CD14-positive monocyte (primary cell): ENCODE measurements at regions not wholly inside any gene's neighbourhood (a gene's known extent, or its start where the extent isn't known, plus 50 kb on each side); places are given as distances from the start of the nearest gene placed in this dataset.

Experiments
- DNase-seq, 3 donors: peaks; one replicate each; pipeline ENCODE4 v3.0.0-alpha.2; 2011 to 2022
- H2AFZ ChIP-seq: 2 replicates; pipeline ENCODE4 v1.6.0; 2012; ENCODE audit warnings: mild to moderate bottlenecking, low read depth, low read length, inconsistent platforms; ENCODE audit not compliant: insufficient read depth, poor library complexity, severe bottlenecking
- H3K27ac ChIP-seq, 2 donors: 1 replicate in 1 of 2; 2 replicates in 1 of 2; pipeline ENCODE4 v1.5.1; 2012 to 2013; ENCODE audit warnings: low read length in 2 of 2, control low read depth in 1 of 2, inconsistent platforms in 1 of 2, low read depth in 1 of 2, mild to moderate bottlenecking in 1 of 2
- H3K27me3 ChIP-seq, 2 donors: one replicate each; pipeline versions ENCODE4 v1.6.0 to v1.6.1; 2011 to 2013; ENCODE audit warnings: low read length in 2 of 2; ENCODE audit not compliant: control insufficient read depth in 2 of 2, insufficient read depth in 2 of 2
- H3K36me3 ChIP-seq, 2 donors: replicated peaks in 1 of 2; 1 replicate in 1 of 2; 2 replicates in 1 of 2; pipeline versions ENCODE4 v1.5.1 to v1.6.1; 2012 to 2013; ENCODE audit warnings: low read length in 2 of 2, control low read depth in 1 of 2, inconsistent platforms in 1 of 2, mild to moderate bottlenecking in 1 of 2; ENCODE audit not compliant: insufficient read depth in 2 of 2, control insufficient read depth in 1 of 2
- H3K4me1 ChIP-seq, 2 donors: 1 replicate in 1 of 2; 2 replicates in 1 of 2; pipeline versions ENCODE4 v1.5.1 to v1.6.1; 2012 to 2013; ENCODE audit warnings: low read length in 2 of 2, control low read depth in 1 of 2, inconsistent platforms in 1 of 2, mild to moderate bottlenecking in 1 of 2, moderate library complexity in 1 of 2; ENCODE audit not compliant: insufficient read depth in 2 of 2, control insufficient read depth in 1 of 2
- H3K4me2 ChIP-seq: replicated peaks from 2 replicates; pipeline ENCODE3; 2012; ENCODE audit warnings: low read length, moderate library complexity, mild to moderate bottlenecking; ENCODE audit not compliant: poor library complexity, severe bottlenecking; ENCODE audit errors: extremely low read depth
- H3K4me3 ChIP-seq, 3 experiments: fragments of 200-600 bp in 1 of 3; sonication (generic) in 1 of 3; replicated peaks in 1 of 3; 1 replicate in 2 of 3; 2 replicates in 1 of 3; pipeline ENCODE4 v1.5.1; 2011 to 2013; ENCODE audit warnings: low read length in 3 of 3, mild to moderate bottlenecking in 3 of 3, control low read depth in 2 of 3, low read depth in 2 of 3, inconsistent platforms in 1 of 3, moderate library complexity in 1 of 3
- H3K79me2 ChIP-seq: 2 replicates; pipeline ENCODE4 v1.6.0; 2012; ENCODE audit warnings: mild to moderate bottlenecking, control low read depth, inconsistent platforms, low read length, moderate library complexity; ENCODE audit not compliant: insufficient read depth
- H3K9ac ChIP-seq: 2 replicates; pipeline ENCODE4 v1.6.0; 2017; ENCODE audit warnings: low read length, mild to moderate bottlenecking; ENCODE audit not compliant: insufficient read depth, poor library complexity, severe bottlenecking
- H3K9me3 ChIP-seq, 2 donors: replicated peaks in 1 of 2; 1 replicate in 1 of 2; 2 replicates in 1 of 2; pipeline versions ENCODE4 v1.5.1 to v1.6.1; 2012 to 2013; ENCODE audit warnings: low read length in 2 of 2, control low read depth in 1 of 2; ENCODE audit not compliant: control insufficient read depth in 1 of 2, insufficient read depth in 1 of 2
- H4K20me1 ChIP-seq: 2 replicates; pipeline ENCODE4 v1.6.0; 2012; ENCODE audit warnings: mild to moderate bottlenecking, low read length, control low read depth, moderate library complexity; ENCODE audit not compliant: insufficient read depth
- H3K27ac Mint-ChIP-seq, 7 donors: one replicate each; pipeline ENCODE4 v1.8.0; 2020; ENCODE audit warnings: mild to moderate bottlenecking in 7 of 7, mixed read lengths in 7 of 7, moderate library complexity in 6 of 7, inconsistent platforms in 2 of 7
- H3K27me3 Mint-ChIP-seq, 3 donors: one replicate each; pipeline ENCODE4 v1.8.0; 2021 to 2022; ENCODE audit warnings: low read depth in 3 of 3, mild to moderate bottlenecking in 3 of 3, mixed read lengths in 3 of 3, moderate library complexity in 3 of 3, inconsistent platforms in 1 of 3
- H3K36me3 Mint-ChIP-seq, 2 donors: one replicate each; pipeline ENCODE4 v1.8.0; 2020; ENCODE audit warnings: mixed read lengths in 2 of 2, inconsistent platforms in 1 of 2, mild to moderate bottlenecking in 1 of 2
- H3K4me1 Mint-ChIP-seq: one replicate; pipeline ENCODE4 v1.8.0; 2020; ENCODE audit warnings: mild to moderate bottlenecking, mixed read lengths
- H3K4me3 Mint-ChIP-seq, 2 donors: one replicate each; pipeline ENCODE4 v1.8.0; 2020; ENCODE audit warnings: mild to moderate bottlenecking in 2 of 2, mixed read lengths in 2 of 2, moderate library complexity in 1 of 2
- H3K9me3 Mint-ChIP-seq, 7 donors: one replicate each; pipeline ENCODE4 v1.8.0; 2020 to 2022; ENCODE audit warnings: mixed read lengths in 7 of 7, mild to moderate bottlenecking in 6 of 7, moderate library complexity in 6 of 7, inconsistent platforms in 2 of 7
- CTCF ChIP-seq: fragments of 200-600 bp; IDR thresholded peaks from one replicate; pipeline ENCODE4 v1.8.0; 2022; ENCODE audit warnings: antibody characterized with exemption, mild to moderate bottlenecking
- WGBS: methylation state at CpG from one replicate; pipeline ENCODE4 v1.1.5; 2013; ENCODE audit warnings: missing lambda C conversion rate; ENCODE audit not compliant: insufficient coverage; 5-methylcytosine and 5-hydroxymethylcytosine counted together
- intact Hi-C, 2 donors: fragments of 100-400 bp; cut with micrococcal nuclease; formaldehyde crosslinking; loops; one replicate each; pipeline versions ENCODE4 v1.15.0 to v1.15.1; 2023

GRCh38 chr4:188242041-188242440 is 102.8 kb downstream of the TRIML1 start:
- intact Hi-C loops: no loop called here
- no peaks in the 10 kb centered on the region for H3K36me3 Mint-ChIP-seq
- H3K27me3 ChIP-seq: no peaks in the 10 kb centered on the region
- H3K4me3 Mint-ChIP-seq: no peak overlapping the region
- H3K4me2 ChIP-seq: no peak overlapping the region
- H3K9me3 Mint-ChIP-seq: peaks cover 2 to 15% (median 3%) of the 10 kb centered on the region in 7 donors
- H3K9me3 ChIP-seq: peaks cover 11 to 15% of the 10 kb centered on the region in 2 donors
- 33% methylated on average over 2 of the region's 2 CpGs for WGBS
- no peak overlapping the region for H3K27ac ChIP-seq
- no peak overlapping the region for H3K4me3 ChIP-seq
- TF ChIP-seq CTCF: no peak
- H3K4me1 Mint-ChIP-seq: no peaks in the 10 kb centered on the region
- no peaks in the 10 kb centered on the region for H3K27me3 Mint-ChIP-seq
- H3K4me1 ChIP-seq: no peaks in the 10 kb centered on the region
- no peaks in the 10 kb centered on the region for H4K20me1 ChIP-seq
- no peaks in the 10 kb centered on the region for H3K79me2 ChIP-seq
- no peaks in the 10 kb centered on the region for H3K36me3 ChIP-seq
- H3K9ac ChIP-seq: no peak overlapping the region
- H2AFZ ChIP-seq: no peak overlapping the region
- no peak overlapping the region for H3K27ac Mint-ChIP-seq
- no peak for DNase-seq

DNA sequence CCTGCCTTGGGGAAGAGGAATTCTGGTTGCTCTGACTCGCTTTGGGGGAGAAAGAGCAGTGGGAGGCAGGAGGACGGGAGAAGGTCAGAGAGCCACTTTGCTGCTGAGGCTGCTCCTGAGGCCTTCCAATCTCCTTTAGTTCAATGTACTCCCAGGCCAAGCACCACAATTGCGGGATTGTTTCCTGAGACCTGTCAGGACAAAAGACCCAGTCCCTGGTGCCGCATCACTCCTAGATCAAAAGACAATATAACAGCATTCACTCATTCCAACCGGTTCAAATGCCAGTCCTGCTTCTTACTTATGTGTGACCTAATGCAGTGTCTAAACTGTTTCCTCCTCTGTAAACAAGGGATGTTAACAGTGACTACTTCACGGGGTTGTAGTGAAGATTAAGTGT is 106.4 kb downstream of the TRIML1 start:
- Histone ChIP-seq H3K4me2 (no peak overlapping the region), H3K36me3 (no peaks in the 10 kb centered on the region), H2AFZ (no peak overlapping the region), H3K27me3 (no peaks in the 10 kb centered on the region), H4K20me1 (no peaks in the 10 kb centered on the region), H3K4me1 (no peaks in the 10 kb centered on the region), H3K4me3 (no peak overlapping the region), H3K27ac (no peak overlapping the region), H3K9ac (no peak overlapping the region), H3K9me3 (peaks cover 14 to 15% of the 10 kb centered on the region in 2 donors), H3K79me2 (no peaks in the 10 kb centered on the region)
- TF ChIP-seq CTCF: no peak
- 81% methylated on average over 3 of the region's 6 CpGs for WGBS
- no peak for DNase-seq
- no peaks in the 10 kb centered on the region for H3K27me3 Mint-ChIP-seq
- no peaks in the 10 kb centered on the region for H3K36me3 Mint-ChIP-seq
- H3K4me3 Mint-ChIP-seq: no peak overlapping the region
- no peaks in the 10 kb centered on the region for H3K4me1 Mint-ChIP-seq
- intact Hi-C loops: no loop called here
- no peak overlapping the region for H3K27ac Mint-ChIP-seq
- H3K9me3 Mint-ChIP-seq: peaks cover 2 to 14% (median 3%) of the 10 kb centered on the region in 7 donors
